Activated T-helper 17 cell treated with anti-CD3 and anti-CD28 coated beads, Interleukin-2, amount 50 U/mL, for 72 hours (primary cell): ENCODE measurements at regions not wholly inside any gene's neighbourhood (a gene's known extent, or its start where the extent isn't known, plus 50 kb on each side); places are given as distances from the start of the nearest gene placed in this dataset.
"Not testable (repeated sequence)": the region's sequence is repeated elsewhere in the genome, so short reads cannot be mapped to it uniquely, and the experiment has no call there.

Source experiments
- ATAC-seq: fragments of 150-1000 bp; cut with Tn5 transposase; replicated peaks from 2 replicates; pipeline ENCODE4 v1.10.0; 2021; ENCODE audit warnings: mild to moderate bottlenecking, moderate library complexity
- H3K27ac Mint-ChIP-seq: one replicate; pipeline ENCODE4 v1.8.0; 2022; ENCODE audit warnings: mixed read lengths
- H3K27me3 Mint-ChIP-seq: one replicate; pipeline ENCODE4 v1.8.0; 2022; ENCODE audit warnings: mixed read lengths
- H3K36me3 Mint-ChIP-seq: one replicate; pipeline ENCODE4 v1.8.0; 2022; ENCODE audit warnings: low read depth, mild to moderate bottlenecking, mixed read lengths
- H3K4me1 Mint-ChIP-seq: one replicate; pipeline ENCODE4 v1.8.0; 2022; ENCODE audit warnings: mixed read lengths
- H3K4me3 Mint-ChIP-seq: one replicate; pipeline ENCODE4 v1.8.0; 2022; ENCODE audit warnings: mild to moderate bottlenecking, mixed read lengths
- H3K9me3 Mint-ChIP-seq: one replicate; pipeline ENCODE4 v1.8.0; 2022; ENCODE audit warnings: mixed read lengths

DNA sequence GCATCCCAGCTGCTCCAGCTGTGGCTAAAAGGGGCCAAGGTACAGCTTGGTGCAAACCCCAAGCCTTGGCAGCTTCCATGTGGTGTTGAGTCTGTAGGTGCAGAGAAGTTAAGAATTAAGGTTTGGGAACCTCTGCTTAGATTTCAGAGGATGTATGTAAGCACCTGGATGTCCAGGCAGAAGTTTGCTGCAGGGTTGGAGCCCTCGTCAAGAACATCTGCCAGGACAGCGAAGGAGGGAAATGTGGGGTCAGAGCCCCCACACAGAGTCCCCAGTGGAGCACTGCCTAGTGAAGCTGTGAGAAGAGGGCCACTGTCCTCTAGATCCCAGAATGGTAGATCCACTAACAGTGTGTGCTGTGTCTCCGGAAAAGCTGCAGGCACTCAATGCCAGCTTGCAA, 236.2 kb upstream of the ADRA1B start:
- no peak overlapping the region for H3K4me3 Mint-ChIP-seq
- no peaks in the 10 kb centered on the region for H3K36me3 Mint-ChIP-seq
- peaks cover 8% of the 10 kb centered on the region for H3K9me3 Mint-ChIP-seq
- no peak overlapping the region for H3K27ac Mint-ChIP-seq
- no peak for ATAC-seq
- no peaks in the 10 kb centered on the region for H3K4me1 Mint-ChIP-seq
- no peaks in the 10 kb centered on the region for H3K27me3 Mint-ChIP-seq

DNA sequence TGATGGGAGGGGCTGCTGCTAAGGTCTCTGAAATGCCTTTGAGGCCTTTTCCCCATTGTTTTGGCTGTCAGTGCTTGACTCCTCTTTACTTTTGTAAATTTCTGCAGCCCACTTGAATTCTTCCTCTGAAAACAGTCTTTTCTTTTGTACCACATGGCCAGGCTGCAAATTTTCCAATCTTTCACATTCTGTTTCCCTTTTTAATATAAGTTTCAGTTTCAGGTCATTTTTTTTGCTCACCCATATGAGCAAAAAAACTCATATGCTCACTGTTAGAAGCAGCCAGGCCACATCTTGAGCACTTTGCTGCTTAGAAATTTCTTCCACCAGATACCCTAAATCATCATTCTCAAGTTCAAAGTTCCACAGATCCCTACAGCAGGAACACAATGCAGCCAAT, 234.6 kb upstream of the ADRA1B start:
- Mint-ChIP-seq H3K4me3 (no peak overlapping the region), H3K27me3 (peaks cover under 1% of the 10 kb centered on the region), H3K27ac (no peak overlapping the region), H3K4me1 (no peaks in the 10 kb centered on the region), H3K9me3 (peaks cover 8% of the 10 kb centered on the region), H3K36me3 (no peaks in the 10 kb centered on the region)
- ATAC-seq: no peak

DNA sequence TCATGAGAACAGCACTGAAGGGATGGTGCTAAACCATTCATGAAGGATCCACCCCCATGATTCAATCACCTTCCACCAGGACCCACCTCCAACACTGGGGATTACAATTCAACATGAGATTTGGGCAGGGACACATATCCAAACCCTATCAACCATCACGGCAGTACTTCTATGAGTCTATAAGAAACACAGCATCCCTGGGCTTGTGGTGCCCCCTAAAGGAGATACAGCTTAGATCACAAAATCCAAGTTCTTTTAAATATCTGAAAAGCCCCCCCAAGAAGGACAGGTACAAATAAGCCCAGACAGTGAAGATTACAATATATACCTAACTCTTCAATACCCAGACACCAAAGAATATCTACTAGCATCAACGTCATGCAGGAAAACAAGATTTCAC, 233.7 kb upstream of the ADRA1B start:
- H3K4me1 Mint-ChIP-seq: no peaks in the 10 kb centered on the region
- no peaks in the 10 kb centered on the region for H3K36me3 Mint-ChIP-seq
- no peak overlapping the region for H3K27ac Mint-ChIP-seq
- peaks cover 6% of the 10 kb centered on the region for H3K27me3 Mint-ChIP-seq
- ATAC-seq: no peak
- peaks cover 8% of the 10 kb centered on the region for H3K9me3 Mint-ChIP-seq
- H3K4me3 Mint-ChIP-seq: no peak overlapping the region

DNA sequence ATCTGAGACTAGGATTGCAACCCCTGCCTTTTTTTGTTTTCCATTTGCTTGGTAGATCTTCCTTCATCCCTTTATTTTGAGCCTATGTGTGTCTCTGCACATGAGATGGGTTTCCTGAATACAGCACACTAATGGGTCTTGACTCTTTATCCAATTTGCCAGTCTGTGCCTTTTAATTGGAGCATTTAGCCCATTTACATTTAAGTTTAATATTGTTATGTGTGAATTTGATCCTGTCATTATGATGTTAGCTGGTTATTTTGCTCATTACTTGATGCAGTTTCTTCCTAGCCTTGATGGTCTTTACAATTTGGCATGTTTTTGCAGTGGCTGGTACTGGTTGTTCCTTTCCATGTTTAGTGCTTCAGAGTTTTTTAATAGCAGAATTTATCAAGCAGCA, 228.4 kb upstream of the ADRA1B start:
- H3K27me3 Mint-ChIP-seq: peaks cover 34% of the 10 kb centered on the region
- not testable (repeated sequence) for H3K4me1 Mint-ChIP-seq, H3K9me3 Mint-ChIP-seq, H3K36me3 Mint-ChIP-seq, ATAC-seq, H3K27ac Mint-ChIP-seq, H3K4me3 Mint-ChIP-seq

DNA sequence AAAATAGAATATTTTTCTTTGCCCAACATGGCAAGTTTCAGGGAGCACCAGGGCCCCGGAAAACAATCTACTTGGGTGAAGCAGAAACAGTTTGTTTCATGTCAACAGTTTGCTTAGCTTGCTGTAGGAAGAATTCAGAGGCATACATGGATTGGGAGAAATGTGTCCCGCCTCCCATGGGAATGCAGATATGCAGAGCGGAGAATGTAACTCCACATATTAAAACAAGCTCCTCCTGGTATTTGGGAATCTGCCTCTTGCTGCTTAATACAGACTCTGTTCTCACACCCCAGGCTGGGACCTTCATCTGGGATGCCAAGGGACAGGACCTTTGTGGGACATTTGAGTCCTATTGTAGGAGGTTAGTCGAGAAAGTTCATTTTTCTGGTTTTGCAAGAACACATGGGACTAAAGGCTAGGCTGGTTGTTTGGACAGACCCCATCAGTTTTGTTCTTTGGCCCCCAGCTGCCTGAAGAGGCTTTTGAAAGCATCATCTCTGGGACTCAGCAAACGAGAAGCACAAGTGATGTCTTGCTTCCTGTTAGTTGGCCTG, 220.5 kb upstream of the ADRA1B start:
- ATAC-seq: no peak
- Mint-ChIP-seq H3K36me3 (no peaks in the 10 kb centered on the region), H3K4me3 (no peak overlapping the region)

DNA sequence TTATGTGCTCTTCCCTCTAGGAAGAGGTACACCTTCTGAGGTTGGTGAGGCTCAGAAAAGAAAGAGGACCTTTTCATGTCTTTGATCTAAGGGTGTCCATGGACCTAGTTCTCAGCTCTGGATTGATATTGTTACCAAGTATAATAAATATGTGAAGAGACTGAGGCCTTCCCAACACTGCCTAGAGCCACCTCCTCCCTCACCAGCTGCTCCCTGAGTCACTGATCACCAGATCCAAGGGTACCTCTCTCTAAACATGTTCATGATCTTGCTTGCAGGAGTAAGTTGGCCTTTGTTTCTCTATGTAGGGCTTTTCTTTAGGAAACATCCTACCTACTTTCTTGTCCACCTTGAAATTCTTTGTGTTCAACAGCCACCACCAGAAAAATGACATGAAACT, 218.8 kb upstream of the ADRA1B start:
- Mint-ChIP-seq H3K36me3 (no peaks in the 10 kb centered on the region), H3K27ac (no peak overlapping the region), H3K4me3 (no peak overlapping the region), H3K27me3 (peaks cover 5% of the 10 kb centered on the region), H3K4me1 (no peaks in the 10 kb centered on the region), H3K9me3 (peaks cover 3% of the 10 kb centered on the region)
- no peak for ATAC-seq

More for the DNA sequence above, 220.5 kb upstream of the ADRA1B start:
- Mint-ChIP-seq H3K27ac (no peak overlapping the region), H3K4me1 (no peaks in the 10 kb centered on the region), H3K27me3 (peaks cover 11% of the 10 kb centered on the region), H3K9me3 (peaks cover 5% of the 10 kb centered on the region)

DNA sequence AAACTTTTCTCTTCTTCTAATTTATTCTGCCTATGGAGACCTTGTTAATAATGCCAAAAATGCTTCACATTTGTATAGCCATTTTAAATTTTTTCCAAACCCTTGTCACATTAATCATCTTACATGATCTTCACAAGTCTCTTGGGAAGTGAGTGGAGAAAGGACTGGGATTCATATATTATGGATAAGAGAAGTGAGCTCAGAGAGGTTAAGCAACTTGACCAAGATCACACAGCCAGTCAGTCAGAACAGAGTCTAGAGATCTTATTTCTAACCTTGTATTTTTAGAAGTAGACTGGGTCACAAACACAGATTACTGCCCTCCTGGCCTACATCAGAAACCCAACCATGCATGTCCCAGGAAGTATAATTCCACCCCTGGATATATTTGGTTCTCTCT, 218.0 kb upstream of the ADRA1B start:
- H3K4me3 Mint-ChIP-seq: no peak overlapping the region
- no peak for ATAC-seq

DNA sequence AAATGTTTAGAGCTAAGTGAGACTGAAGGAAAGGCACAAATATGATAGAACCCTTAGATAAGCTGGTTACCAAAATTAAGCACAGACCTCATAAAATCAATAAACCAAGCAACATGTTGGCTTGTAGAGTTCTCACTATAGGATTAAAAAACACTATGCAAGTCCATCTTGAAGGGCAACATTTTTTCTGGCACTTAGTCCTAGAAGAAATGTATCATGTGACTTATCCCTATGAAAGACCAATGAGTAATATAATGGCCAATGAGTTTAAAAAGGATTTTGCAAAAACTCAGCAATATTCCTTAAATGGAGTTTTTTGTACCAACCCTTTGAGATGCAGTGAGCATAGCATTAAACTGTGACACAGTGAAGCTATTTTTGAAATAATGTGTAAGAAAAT, 216.3 kb upstream of the ADRA1B start:
- H3K4me1 Mint-ChIP-seq: no peaks in the 10 kb centered on the region
- H3K27ac Mint-ChIP-seq: no peak overlapping the region
- H3K36me3 Mint-ChIP-seq: no peaks in the 10 kb centered on the region
- ATAC-seq: no peak
- no peaks in the 10 kb centered on the region for H3K9me3 Mint-ChIP-seq
- H3K4me3 Mint-ChIP-seq: no peak overlapping the region
- peaks cover 6% of the 10 kb centered on the region for H3K27me3 Mint-ChIP-seq

More for the DNA sequence above, 218.0 kb upstream of the ADRA1B start:
- H3K27ac Mint-ChIP-seq: no peak overlapping the region
- H3K27me3 Mint-ChIP-seq: peaks cover 3% of the 10 kb centered on the region
- H3K36me3 Mint-ChIP-seq: no peaks in the 10 kb centered on the region
- H3K4me1 Mint-ChIP-seq: no peaks in the 10 kb centered on the region
- H3K9me3 Mint-ChIP-seq: no peaks in the 10 kb centered on the region

DNA sequence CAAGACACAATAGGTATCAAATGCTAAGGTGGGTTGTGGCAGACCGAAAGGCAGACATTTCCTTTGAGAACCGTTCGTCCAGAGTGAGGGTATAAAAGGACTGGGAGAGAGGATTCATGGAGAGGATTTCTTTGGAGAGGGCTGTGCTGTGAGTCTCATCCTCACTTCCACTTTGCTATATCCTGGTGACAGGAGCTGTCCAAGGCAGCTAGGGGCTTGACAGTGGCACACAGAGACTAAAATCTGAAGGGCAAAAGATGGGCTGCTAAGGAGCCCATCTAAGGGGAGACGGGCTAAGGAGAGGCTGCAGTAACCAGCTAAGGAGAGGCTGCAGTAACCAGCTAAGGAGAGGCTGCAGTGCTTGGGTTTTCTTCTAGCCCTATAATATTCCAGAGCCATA, 214.0 kb upstream of the ADRA1B start:
- Mint-ChIP-seq H3K36me3 (no peaks in the 10 kb centered on the region), H3K27ac (no peak overlapping the region)

DNA sequence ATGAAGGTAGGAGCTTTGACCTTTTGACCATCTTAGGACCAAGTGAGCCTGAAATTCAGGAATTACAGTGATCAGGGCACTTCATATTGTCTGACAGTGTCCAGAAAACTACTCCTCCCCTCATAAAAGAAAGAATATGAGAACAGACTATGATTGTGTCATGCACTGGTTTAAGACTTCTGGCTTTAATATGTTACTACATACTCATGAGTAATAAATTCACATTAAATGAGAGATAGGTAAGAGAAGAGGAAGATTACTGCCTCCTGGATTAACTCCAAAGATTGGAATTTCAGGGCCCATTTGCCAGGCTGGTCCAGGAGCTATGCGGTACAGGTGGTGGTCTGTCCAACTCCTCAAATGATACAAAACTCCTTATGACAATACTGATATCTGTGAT, 213.5 kb upstream of the ADRA1B start:
- no peak for ATAC-seq
- H3K4me3 Mint-ChIP-seq: no peak overlapping the region
- no peaks in the 10 kb centered on the region for H3K36me3 Mint-ChIP-seq
- H3K4me1 Mint-ChIP-seq: no peaks in the 10 kb centered on the region
- H3K27ac Mint-ChIP-seq: no peak overlapping the region
- H3K9me3 Mint-ChIP-seq: no peaks in the 10 kb centered on the region
- peaks cover 6% of the 10 kb centered on the region for H3K27me3 Mint-ChIP-seq

More for the DNA sequence above, 214.0 kb upstream of the ADRA1B start:
- no peaks in the 10 kb centered on the region for H3K4me1 Mint-ChIP-seq
- H3K9me3 Mint-ChIP-seq: no peaks in the 10 kb centered on the region
- ATAC-seq: no peak
- peaks cover 6% of the 10 kb centered on the region for H3K27me3 Mint-ChIP-seq
- H3K4me3 Mint-ChIP-seq: no peak overlapping the region

DNA sequence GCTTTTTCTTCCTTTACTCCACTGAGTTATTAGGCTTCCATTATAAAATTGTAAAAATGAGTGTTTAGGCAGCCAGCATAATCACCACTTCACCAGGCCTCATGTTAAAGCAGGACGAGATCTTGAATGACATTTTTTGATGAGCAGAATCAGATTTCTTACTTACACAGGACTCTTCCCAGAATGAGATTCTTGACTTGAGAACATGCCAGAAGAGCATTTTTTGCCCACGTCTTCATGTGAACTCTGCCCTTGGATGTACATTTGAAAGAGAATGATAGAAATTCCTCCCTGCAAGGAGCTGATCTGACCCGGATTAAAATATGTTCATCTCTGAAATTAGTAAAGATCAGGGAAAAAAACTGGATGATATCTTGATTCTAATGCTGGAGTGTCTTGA, 212.1 kb upstream of the ADRA1B start:
- Mint-ChIP-seq H3K9me3 (peaks cover 3% of the 10 kb centered on the region), H3K27me3 (peaks cover 10% of the 10 kb centered on the region), H3K4me3 (no peak overlapping the region), H3K4me1 (no peaks in the 10 kb centered on the region), H3K36me3 (no peaks in the 10 kb centered on the region), H3K27ac (no peak overlapping the region)
- no peak for ATAC-seq

DNA sequence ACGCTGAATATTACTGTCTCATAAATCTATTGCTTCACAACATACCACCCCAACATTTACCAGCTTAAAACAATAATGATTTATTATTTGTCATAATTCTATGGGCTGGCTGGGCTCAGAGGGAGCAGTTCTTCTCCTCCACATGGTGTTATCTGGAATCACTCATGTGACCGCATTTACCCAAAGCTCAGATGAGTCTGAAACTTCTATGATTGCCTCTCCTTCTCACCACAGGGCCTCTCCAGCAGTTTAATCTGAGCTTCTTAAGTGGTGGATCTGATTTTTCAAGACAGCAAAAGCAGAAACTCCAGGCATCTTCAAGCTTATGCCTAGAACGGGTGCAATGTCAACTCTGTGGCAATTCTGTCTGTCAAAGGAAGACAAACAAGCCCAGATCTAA, 210.3 kb upstream of the ADRA1B start:
- Mint-ChIP-seq H3K36me3 (no peaks in the 10 kb centered on the region), H3K4me3 (no peak overlapping the region), H3K9me3 (peaks cover 4% of the 10 kb centered on the region), H3K27me3 (peaks cover 16% of the 10 kb centered on the region), H3K4me1 (no peaks in the 10 kb centered on the region), H3K27ac (no peak overlapping the region)
- no peak for ATAC-seq

DNA sequence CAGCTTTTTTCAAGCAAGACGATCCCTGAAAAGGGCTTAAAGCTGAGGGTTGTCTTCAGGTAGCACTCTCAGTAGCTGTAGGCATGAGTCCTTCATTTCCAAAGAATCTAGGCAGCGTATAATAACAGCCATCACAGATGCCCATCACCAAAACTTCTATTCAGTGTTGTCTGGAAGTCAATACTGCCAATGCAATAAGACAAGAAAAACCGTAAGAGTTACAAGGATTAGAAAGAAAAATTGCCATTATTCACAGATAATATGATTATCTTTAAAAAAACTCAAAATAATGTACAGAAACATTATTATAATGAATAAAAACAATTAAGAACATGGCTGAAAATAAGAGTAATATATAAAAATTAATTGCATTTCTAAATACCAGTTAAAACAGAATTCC, 208.2 kb upstream of the ADRA1B start:
- H3K9me3 Mint-ChIP-seq: peaks cover 4% of the 10 kb centered on the region
- peaks cover 16% of the 10 kb centered on the region for H3K27me3 Mint-ChIP-seq
- no peak overlapping the region for H3K4me3 Mint-ChIP-seq
- H3K27ac Mint-ChIP-seq: no peak overlapping the region
- no peaks in the 10 kb centered on the region for H3K4me1 Mint-ChIP-seq
- no peak for ATAC-seq
- no peaks in the 10 kb centered on the region for H3K36me3 Mint-ChIP-seq

DNA sequence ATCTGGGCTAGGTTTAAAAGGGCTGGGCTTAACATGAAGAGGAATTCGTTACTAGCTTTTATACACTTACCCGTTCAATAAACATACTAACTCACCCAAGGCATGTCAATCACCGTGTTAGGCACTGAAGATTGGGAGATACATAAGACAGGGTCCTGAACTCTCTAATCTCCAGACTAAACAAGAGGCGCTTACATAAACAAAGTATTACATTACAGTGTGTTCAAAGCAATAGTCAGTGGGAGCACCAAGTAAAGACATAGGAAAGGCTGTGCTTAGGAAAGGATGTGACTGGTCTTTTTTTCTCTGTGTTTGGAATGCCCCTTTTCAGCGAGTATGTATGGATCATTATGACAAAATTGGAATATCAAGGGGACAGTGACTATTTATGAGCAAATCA, 203.6 kb upstream of the ADRA1B start:
- Mint-ChIP-seq H3K27me3 (peaks cover 16% of the 10 kb centered on the region), H3K4me1 (no peaks in the 10 kb centered on the region), H3K4me3 (no peak overlapping the region)

DNA sequence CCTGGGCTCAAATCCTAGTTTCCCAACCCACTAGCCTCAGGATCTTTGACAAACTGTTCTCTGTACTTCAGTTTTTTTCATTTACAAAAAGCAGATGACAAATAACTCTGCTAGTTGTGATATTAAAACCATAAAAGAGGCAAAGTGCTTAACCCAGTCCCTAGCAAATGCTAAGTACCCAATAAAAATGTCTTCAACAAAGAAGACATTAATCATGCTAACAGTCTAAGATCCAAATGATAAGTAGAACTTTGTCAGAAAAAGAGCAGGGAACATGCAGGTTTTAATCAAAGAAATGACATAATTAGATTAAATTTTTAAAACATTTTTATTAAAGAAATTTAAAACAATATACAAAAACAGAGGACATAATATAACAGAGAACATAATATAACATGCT, 203.0 kb upstream of the ADRA1B start:
- H3K27me3 Mint-ChIP-seq: peaks cover 17% of the 10 kb centered on the region
- H3K4me1 Mint-ChIP-seq: no peaks in the 10 kb centered on the region
- no peaks in the 10 kb centered on the region for H3K36me3 Mint-ChIP-seq
- ATAC-seq: no peak
- H3K27ac Mint-ChIP-seq: no peak overlapping the region
- H3K9me3 Mint-ChIP-seq: peaks cover 4% of the 10 kb centered on the region
- H3K4me3 Mint-ChIP-seq: no peak overlapping the region

More for the DNA sequence above, 203.6 kb upstream of the ADRA1B start:
- peaks cover 4% of the 10 kb centered on the region for H3K9me3 Mint-ChIP-seq
- H3K36me3 Mint-ChIP-seq: no peaks in the 10 kb centered on the region
- no peak for ATAC-seq
- H3K27ac Mint-ChIP-seq: no peak overlapping the region

DNA sequence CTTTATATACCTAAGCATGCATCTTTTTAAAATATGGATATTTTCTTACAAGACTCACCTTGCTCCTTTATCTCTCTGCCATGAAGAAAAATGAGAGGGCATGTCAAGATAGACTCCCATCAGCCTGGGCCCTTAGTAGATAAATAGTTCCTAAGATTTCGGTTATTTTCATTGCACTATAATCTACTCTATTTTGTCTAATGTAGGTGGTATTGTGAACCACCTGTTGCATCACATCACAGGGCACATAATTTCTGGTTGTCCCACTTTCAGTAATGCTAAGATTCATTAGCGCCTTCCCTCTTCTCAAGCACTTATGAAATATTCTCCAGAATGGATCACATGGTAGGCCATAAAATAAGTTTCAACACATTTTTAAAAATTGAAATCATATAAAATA, 202.5 kb upstream of the ADRA1B start:
- Mint-ChIP-seq H3K4me3 (no peak overlapping the region), H3K4me1 (no peaks in the 10 kb centered on the region), H3K27me3 (peaks cover 17% of the 10 kb centered on the region), H3K9me3 (peaks cover 4% of the 10 kb centered on the region), H3K36me3 (no peaks in the 10 kb centered on the region), H3K27ac (no peak overlapping the region)
- no peak for ATAC-seq
